KBM-7 (cell line): ENCODE measurements at regions not wholly inside any gene's neighbourhood (a gene's known extent, or its start where the extent isn't known, plus 50 kb on each side); places are given as distances from the start of the nearest gene placed in this dataset.

Experiments used
- DNase-seq: peaks from one replicate; pipeline ENCODE4 v3.0.0-alpha.2; 2015
- in situ Hi-C: fragments of 300-500 bp; cut with MboI; formaldehyde crosslinking; loops from 2 replicates; pipeline ENCODE4 v1.14.3; 2020; ENCODE audit warnings: low sequenced_read_pairs, low pct_unique_long_range_greater_than_20kb, mixed read lengths

DNA sequence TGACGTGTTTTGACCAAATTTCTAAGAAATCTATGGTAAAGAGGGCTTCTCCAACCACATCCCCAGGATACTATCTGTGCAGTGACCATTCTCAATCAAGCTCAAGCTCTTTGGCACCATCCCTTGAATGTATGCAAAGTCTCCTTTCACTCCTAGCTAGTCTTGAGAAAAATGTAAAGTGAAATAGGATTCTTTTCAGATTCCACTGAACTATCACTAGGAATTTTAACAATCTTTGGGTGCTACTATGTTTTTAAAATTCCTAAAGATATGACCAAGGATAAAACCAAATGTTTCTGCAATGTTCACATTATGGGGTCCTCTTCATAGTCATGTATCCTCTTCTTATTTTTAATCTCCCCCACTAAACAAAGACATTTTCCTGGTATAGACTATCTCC lies 107.8 kb downstream of the TMCO5A start:
- in situ Hi-C loops, result no loop called here
- DNase-seq, result no peak

GRCh38 chr15:38042707-38043445 lies 108.4 kb downstream of the TMCO5A start:
- no peak for DNase-seq
- in situ Hi-C loops, result no loop called here

DNA sequence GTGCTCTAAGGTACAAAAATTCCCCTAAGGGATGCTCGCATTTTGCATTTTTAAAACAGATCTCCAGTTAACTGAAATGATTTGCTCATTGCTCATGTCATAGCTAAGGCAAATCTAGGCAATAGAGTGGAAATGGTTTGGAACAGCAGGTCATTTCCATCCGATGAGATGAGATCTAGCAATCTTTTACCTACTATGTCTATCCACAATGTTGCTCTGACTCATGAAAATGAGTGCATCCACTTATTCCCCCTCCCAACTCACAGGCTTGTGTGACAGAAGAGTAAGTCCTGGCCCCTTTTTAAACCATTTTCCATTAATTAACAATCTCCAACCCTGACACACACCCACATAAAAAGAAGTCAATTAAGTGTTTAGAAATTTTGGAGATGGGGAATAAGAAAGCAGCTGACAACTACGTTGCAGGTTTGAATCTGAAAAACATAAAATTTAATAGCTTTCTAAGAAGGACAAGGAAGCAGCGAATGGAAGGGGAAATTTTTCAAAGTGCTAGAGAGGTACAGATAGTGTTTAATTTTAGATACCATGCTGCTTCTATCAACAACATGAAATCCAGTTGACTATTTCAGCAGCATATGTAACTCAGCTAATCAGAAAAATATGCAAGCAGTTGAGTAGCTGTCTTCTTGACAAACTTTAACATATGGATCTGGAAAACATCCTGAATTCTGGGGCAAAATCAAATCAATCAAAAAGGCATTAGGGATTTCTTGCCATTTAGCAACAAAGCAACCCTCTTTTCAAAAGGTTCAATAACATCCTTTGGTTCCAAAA lies 112.0 kb downstream of the TMCO5A start:
- in situ Hi-C loops, result no loop called here
- DNase-seq, result no peak

- no peak for DNase-seq
- in situ Hi-C loops, result no loop called here
Observed at GRCh38 chr15:38048001-38048455, 113.6 kb downstream of the TMCO5A start.

DNA sequence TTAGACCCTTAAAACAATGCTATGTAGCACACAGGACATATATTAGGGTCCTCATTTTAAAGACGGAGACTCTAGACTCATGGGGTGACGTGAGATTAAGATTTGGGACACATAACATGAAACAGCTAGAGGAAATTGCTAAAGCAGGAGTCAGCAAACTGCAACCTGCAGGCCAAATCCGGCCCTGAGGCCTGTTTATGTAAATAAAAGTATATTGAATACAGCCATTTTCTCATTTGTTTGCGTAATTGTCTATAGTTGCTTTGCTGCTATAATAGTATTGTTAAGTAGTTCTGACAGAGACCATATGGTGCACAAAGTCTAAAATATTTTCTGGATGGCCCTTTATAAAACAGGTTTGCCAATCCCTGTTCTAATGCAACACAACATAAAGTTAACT lies 115.5 kb downstream of the TMCO5A start:
- in situ Hi-C loops, result no loop called here
- no peak for DNase-seq

GRCh38 chr15:38050529-38051448 lies 116.3 kb downstream of the TMCO5A start:
- no peak for DNase-seq
- in situ Hi-C loops, result no loop called here

- no peak for DNase-seq
- in situ Hi-C loops, result no loop called here
Observed at GRCh38 chr15:38053205-38053604, 118.8 kb downstream of the TMCO5A start.

DNA sequence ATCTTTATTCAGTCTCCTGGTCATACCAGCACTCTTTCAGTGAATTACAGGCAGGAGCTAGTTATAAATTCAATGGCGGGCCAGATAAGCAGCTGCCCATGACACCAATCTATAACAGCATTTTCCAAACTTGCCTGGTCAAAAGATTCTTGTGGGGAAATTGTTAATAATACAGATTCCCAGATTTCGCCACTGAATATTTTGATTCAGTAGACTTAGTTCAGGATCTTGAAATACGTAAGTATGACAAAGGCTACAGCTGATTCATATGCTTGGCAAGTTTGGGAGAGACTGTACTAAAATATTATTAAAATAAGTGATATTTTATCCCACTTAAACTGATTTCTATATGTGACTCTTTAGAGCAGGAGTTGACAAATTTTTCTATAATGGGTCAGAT lies 119.3 kb downstream of the TMCO5A start:
- in situ Hi-C loops, result no loop called here
- no peak for DNase-seq

DNA sequence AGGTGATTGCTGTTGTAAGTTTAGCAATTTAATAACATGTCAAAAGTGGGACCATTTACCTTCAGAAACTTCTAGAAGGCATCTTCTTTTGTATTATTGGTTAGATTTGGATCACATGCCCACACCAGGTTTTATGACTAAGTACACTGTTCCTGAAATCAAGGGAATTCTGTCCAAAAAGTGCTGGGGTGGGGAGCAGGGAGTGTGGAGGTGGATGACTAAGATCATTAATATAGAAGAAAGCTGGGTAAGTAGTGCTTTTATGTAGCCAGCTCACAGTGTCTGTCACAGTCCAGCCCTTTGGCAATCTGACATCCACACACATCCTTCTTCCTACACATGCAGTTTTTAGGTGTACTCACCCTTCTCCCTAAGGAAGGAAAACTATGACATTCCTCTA lies 120.0 kb downstream of the TMCO5A start:
- in situ Hi-C loops, result no loop called here
- DNase-seq, result no peak

- in situ Hi-C loops, result no loop called here
- no peak for DNase-seq
Observed at GRCh38 chr15:38058596-38059075, 124.2 kb downstream of the TMCO5A start.

DNA sequence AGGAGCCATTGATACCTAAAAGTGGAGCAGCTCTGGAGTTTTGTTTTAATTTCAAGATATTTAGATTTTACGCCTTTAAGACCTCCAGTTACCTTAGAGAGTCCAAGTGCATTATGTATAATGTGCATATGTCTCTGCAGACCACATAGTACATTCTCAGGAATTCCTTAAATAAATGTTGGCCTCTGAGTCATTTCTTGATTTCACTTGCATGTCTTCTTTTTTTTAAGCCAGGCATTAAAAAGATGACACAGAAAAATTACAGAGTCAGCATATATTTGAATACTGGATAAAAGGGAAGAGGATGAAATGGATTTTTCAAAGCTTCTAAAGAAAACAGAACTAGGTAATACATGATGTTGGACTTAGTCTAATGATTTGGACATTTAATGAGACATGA lies 125.2 kb downstream of the TMCO5A start:
- no peak for DNase-seq
- in situ Hi-C loops, result no loop called here

DNA sequence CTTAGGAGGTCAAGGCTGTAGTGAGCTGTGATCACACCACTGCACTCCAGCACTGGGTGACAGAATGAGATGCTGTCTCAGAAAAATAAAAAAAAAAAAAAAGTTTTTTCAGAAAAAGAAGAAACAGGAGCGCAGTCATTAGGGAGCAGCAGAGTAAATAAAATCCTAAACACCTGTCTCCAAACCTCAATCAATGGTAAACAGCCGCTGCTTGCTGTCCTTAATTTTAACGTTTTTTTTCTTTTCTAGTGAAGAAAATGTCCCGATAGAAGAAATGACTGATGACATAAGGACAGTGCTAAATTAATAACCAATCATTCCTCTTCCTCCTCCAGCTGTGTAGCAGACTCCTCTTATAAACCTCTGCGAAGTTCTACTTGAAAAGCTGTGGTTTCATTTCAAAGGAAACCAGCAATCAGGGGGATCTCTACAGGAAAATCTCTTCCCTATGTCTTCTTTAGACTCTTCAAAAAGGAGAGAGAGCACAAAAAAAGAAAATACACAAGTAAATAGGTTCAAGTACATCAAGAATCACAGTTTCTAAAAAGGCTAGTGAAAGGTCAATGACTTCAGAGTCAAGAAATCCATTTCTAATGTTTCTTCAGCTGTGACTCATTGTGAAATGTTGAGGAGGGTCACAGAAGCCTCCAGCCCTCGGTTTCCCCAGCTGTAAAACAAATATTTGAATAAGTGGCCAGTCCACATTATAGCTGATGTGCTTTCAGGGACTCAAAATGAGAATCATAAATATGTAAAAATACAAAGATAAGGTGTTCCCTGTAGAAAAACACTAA lies 127.6 kb downstream of the TMCO5A start:
- in situ Hi-C loops, result no loop called here
- no peak for DNase-seq

DNA sequence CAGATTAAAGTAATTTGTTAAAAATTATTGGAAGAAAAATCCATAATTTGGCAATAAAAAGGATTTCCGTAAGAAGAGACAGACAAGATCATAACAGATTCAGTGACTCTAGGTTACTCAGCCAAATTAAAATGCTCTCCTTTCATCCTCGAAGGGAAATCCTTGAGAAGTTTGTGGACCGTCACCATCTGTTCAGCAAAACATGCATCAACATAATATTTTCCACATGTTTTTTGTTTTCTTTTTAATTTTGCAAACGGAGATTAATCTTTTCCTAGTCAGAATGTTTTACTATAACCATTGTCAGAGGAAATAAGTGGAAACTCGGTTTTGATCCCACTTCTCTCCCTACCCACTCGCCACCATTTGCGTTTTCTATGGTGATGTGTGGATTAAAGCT lies 128.3 kb downstream of the TMCO5A start:
- no peak for DNase-seq
- in situ Hi-C loops, result no loop called here

GRCh38 chr15:38065721-38066345 lies 131.4 kb downstream of the TMCO5A start:
- in situ Hi-C loops, result no loop called here
- DNase-seq, result peak; percentile 10

DNA sequence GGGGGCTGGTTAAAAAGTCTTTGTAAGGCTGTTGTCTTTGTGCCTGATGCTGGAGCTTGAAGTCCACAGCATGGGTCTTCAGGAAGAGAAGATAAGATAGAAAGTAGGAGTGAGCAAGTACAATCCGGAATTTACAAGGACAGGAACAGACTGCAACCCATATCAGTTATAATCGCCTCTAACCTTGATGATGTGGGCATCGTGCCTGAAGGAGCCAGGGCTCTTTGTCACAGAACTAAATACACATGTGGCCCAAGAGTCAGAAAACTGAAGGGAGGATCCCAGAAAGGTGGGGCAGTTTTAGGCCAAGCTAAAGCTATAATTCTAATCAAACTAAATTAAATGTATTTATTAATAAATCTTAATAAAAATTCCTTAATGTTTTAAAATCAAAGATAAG lies 132.2 kb downstream of the TMCO5A start:
- in situ Hi-C loops, result no loop called here
- no peak for DNase-seq

- peak; percentile 75 for DNase-seq
Observed at GRCh38 chr15:38068626-38069391, 134.4 kb downstream of the TMCO5A start.

GRCh38 chr15:38069511-38070011 lies 135.1 kb downstream of the TMCO5A start:
- in situ Hi-C loops, result loop anchor here (10.0 kb wide), 1 partner anchor 55 kb away; no protein-coding TSS in a partner anchor

More at GRCh38 chr15:38068626-38069391, 134.4 kb downstream of the TMCO5A start:
- in situ Hi-C loops, result no loop called here

More at GRCh38 chr15:38069511-38070011, 135.1 kb downstream of the TMCO5A start:
- DNase-seq, result peak; percentile 18
